GM06990 (cell line): ENCODE measurements at regions not wholly inside any gene's neighbourhood (a gene's known extent, or its start where the extent isn't known, plus 50 kb on each side); places are given as distances from the start of the nearest gene placed in this dataset.
"Not testable (repeated sequence)": the region's sequence is repeated elsewhere in the genome, so short reads cannot be mapped to it uniquely, and the experiment has no call there.

Experiments used
- DNase-seq: peaks from one replicate; pipeline ENCODE4 v3.0.0-alpha.2; 2011; ENCODE audit not compliant: insufficient read length; ENCODE audit errors: extremely low read depth
- H3K27me3 ChIP-seq: replicated peaks from 2 replicates; pipeline ENCODE4 v1.6.0; 2011; ENCODE audit warnings: low read length; ENCODE audit not compliant: control insufficient read depth, insufficient read depth
- H3K36me3 ChIP-seq: 2 replicates; pipeline ENCODE4 v1.5.1; 2011; ENCODE audit warnings: low read length; ENCODE audit not compliant: control insufficient read depth, insufficient read depth
- H3K4me3 ChIP-seq: replicated peaks from 2 replicates; pipeline ENCODE4 v1.5.1; 2011; ENCODE audit warnings: low read depth, mild to moderate bottlenecking, control low read depth, low read length
- CTCF ChIP-seq: IDR thresholded peaks from 2 replicates; pipeline ENCODE4 v1.5.1; 2011; ENCODE audit warnings: low read length, control low read depth, mild to moderate bottlenecking, inconsistent platforms; ENCODE audit not compliant: insufficient read depth, poor library complexity, severe bottlenecking

- Histone ChIP-seq H3K4me3 (no peak overlapping the region), H3K27me3 (no peaks in the 10 kb centered on the region), H3K36me3 (no peaks in the 10 kb centered on the region)
- peak; percentile 26 for TF ChIP-seq CTCF
- no peak for DNase-seq
These were observed 353.2 kb downstream of the PRR16 start for GRCh38 chr5:120817044-120817985.

DNA sequence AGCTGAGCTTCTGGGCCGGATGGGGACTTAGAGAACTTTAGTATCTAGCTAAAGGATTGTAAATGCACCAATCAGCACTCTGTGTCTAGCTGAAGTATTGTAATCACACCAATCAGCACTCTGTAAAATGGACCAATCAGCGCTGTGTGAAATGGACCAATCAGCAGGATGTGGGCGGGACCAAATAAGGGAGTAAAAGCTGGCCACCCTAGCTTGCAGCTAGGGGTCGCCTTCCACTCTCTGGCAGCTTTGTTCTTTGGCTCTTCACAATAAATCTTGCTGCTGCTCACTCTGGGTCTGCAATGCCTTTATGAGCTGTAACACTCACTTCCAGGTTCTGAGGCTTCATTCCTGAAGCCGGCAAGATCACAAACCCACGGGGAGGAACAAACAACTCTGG lies 354.0 kb downstream of the PRR16 start:
- TF ChIP-seq CTCF: no peak
- no peaks in the 10 kb centered on the region for H3K36me3 ChIP-seq
- no peaks in the 10 kb centered on the region for H3K27me3 ChIP-seq
- no peak overlapping the region for H3K4me3 ChIP-seq
- DNase-seq: no peak

DNA sequence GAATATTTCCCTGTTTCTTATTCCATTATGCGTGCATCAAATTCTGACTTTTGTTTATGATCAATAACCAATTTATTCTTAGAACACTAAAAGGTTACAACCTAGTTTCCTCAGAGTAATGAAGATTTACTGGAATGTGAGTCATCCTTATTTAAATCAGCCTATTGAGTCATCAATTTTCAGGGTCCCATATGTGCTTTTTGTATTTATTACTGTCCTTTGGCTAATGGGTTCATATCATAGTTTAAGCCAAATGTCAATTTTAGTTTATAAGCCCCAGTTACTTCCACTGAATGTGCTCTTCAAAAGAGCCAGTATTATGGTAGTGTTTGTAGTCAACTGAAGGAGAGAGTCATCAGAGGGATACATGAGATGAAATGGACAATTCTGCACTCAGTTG lies 359.2 kb downstream of the PRR16 start:
- Histone ChIP-seq H3K36me3 (no peaks in the 10 kb centered on the region), H3K4me3 (no peak overlapping the region), H3K27me3 (no peaks in the 10 kb centered on the region)
- no peak for DNase-seq
- TF ChIP-seq CTCF: no peak

GRCh38 chr5:120831646-120832045 lies 367.5 kb downstream of the PRR16 start:
- not testable (repeated sequence) for H3K27me3 ChIP-seq, H3K36me3 ChIP-seq, DNase-seq, H3K4me3 ChIP-seq

GRCh38 chr5:120841830-120842229 lies 377.7 kb downstream of the PRR16 start:
- Histone ChIP-seq H3K4me3 (no peak overlapping the region), H3K27me3 (no peaks in the 10 kb centered on the region), H3K36me3 (no peaks in the 10 kb centered on the region)
- no peak for TF ChIP-seq CTCF
- no peak for DNase-seq

DNA sequence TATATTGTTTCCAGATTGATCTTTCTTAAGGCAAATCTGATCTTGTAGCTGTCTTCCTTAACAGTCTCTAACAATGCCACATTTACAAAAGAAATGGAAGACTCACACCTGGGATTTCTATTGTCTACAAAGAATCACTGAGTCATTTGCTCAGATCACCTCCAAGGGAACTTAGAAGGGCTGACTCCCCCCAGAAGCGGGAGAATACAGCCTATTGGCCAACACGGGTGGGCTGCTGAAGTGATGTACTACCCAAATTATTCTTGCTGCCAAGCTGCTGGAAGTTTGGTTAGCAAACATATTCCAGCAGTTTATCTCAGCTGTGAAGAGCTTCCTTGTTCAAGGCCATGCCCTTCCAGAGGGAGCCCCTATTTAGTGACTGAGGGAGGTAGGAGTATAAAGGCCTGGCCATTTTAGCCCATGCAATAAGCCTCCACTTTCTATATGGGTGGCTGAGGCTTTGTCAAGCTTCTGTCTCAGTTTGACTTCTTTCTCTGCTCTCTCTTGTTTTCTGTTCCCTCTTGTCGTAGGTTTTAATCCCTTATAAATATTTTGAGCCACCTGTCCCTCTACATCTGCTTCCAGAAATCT lies 379.4 kb downstream of the PRR16 start:
- no peak for TF ChIP-seq CTCF
- Histone ChIP-seq H3K27me3 (no peaks in the 10 kb centered on the region), H3K4me3 (no peak overlapping the region), H3K36me3 (no peaks in the 10 kb centered on the region)
- no peak for DNase-seq
